H1 (cell line): ENCODE measurements at regions not wholly inside any gene's neighbourhood (a gene's known extent, or its start where the extent isn't known, plus 50 kb on each side); places are given as distances from the start of the nearest gene placed in this dataset.

Experiments
- BRCA1 ChIP-seq: IDR thresholded peaks from 2 replicates; pipeline ENCODE4 v1.6.1; 2012; ENCODE audit warnings: low read depth, low read length, improper control_type of control experiment
- CREB1 ChIP-seq: IDR thresholded peaks from 2 replicates; pipeline ENCODE4 v1.6.1; 2012; ENCODE audit warnings: inconsistent platforms
- HDAC6 ChIP-seq: IDR thresholded peaks from one replicate; pipeline ENCODE4 v1.7.1; 2012; ENCODE audit warnings: low read depth, mild to moderate bottlenecking, inconsistent platforms, low read length, moderate library complexity
- POLR2AphosphoS5 ChIP-seq: IDR thresholded peaks from 2 replicates; pipeline ENCODE4 v1.6.1; 2011; ENCODE audit warnings: low read depth, low read length
- YY1 ChIP-seq: IDR thresholded peaks from 2 replicates; pipeline ENCODE4 v1.6.1; 2011; ENCODE audit warnings: low read depth, mild to moderate bottlenecking, low read length
- TF ChIP-seq, protein P1 (sequence below), 3 experiments: IDR thresholded peaks; 1 replicate in 2 of 3; 2 replicates in 1 of 3; pipeline versions ENCODE4 v1.5.1 to v1.6.1; 2011; ENCODE audit warnings: low read length in 3 of 3, mild to moderate bottlenecking in 3 of 3, inconsistent platforms in 2 of 3, low read depth in 1 of 3, moderate library complexity in 1 of 3; ENCODE audit not compliant: insufficient read depth in 1 of 3; ENCODE audit errors: control extremely low read depth in 1 of 3
- TF ChIP-seq, protein P2 (sequence below): IDR thresholded peaks from 2 replicates; pipeline ENCODE4 v1.6.1; 2012; ENCODE audit warnings: inconsistent platforms
- TF ChIP-seq, protein P3 (sequence below): IDR thresholded peaks from 2 replicates; pipeline ENCODE4 v1.6.1; 2012; ENCODE audit warnings: inconsistent platforms

DNA sequence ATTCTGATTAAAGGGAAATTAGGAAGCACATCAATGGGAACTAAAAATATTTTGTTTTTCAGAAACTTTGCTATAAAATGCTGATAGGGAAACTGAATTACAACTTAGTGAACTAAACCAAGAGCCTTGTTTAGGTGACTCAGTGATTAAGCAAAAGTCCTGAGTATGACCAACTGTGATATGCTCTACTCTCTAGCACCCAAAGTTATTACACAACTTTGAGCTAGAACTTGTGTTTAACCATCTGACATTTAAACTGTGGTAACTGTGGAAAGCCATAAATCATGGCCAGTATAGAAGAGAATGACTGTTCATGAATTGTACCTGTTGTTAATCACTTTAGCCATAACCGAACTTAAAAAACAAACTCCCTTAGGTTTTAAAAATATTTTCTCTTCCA, 127.4 kb downstream of the ZNF365 start:
- TF ChIP-seq CREB1 (no peak), HDAC6 (no peak), POLR2AphosphoS5 (no peak), BRCA1 (no peak), YY1 (no peak)
- TF ChIP-seq, protein P1, sequence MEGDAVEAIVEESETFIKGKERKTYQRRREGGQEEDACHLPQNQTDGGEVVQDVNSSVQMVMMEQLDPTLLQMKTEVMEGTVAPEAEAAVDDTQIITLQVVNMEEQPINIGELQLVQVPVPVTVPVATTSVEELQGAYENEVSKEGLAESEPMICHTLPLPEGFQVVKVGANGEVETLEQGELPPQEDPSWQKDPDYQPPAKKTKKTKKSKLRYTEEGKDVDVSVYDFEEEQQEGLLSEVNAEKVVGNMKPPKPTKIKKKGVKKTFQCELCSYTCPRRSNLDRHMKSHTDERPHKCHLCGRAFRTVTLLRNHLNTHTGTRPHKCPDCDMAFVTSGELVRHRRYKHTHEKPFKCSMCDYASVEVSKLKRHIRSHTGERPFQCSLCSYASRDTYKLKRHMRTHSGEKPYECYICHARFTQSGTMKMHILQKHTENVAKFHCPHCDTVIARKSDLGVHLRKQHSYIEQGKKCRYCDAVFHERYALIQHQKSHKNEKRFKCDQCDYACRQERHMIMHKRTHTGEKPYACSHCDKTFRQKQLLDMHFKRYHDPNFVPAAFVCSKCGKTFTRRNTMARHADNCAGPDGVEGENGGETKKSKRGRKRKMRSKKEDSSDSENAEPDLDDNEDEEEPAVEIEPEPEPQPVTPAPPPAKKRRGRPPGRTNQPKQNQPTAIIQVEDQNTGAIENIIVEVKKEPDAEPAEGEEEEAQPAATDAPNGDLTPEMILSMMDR (IDR thresholded peaks at IDR 0.05; ENCODE audit: control extremely low read depth in 1 of 3, insufficient read depth in 1 of 3, low read depth in 1 of 3, low read length in 3 of 3) = no peak
- TF ChIP-seq, protein P2, sequence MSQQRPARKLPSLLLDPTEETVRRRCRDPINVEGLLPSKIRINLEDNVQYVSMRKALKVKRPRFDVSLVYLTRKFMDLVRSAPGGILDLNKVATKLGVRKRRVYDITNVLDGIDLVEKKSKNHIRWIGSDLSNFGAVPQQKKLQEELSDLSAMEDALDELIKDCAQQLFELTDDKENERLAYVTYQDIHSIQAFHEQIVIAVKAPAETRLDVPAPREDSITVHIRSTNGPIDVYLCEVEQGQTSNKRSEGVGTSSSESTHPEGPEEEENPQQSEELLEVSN = no peak
- TF ChIP-seq, protein P3, sequence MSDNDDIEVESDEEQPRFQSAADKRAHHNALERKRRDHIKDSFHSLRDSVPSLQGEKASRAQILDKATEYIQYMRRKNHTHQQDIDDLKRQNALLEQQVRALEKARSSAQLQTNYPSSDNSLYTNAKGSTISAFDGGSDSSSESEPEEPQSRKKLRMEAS = no peak
